Thoracic aorta (tissue), 2 donors: ENCODE measurements at regions not wholly inside any gene's neighbourhood (a gene's known extent, or its start where the extent isn't known, plus 50 kb on each side); places are given as distances from the start of the nearest gene placed in this dataset.

Source experiments
- ATAC-seq: fragments of 150-250 bp; one replicate; pipeline ENCODE4 v1.8.0; 2017; ENCODE audit warnings: low read depth; ENCODE audit not compliant: insufficient number of reproducible peaks, low FRiP score
- DNase-seq: peaks from one replicate; pipeline ENCODE4 v3.0.0-alpha.2; 2020; ENCODE audit warnings: low spot score
- H3K27ac ChIP-seq, 2 donors: fragments of 200-600 bp; sonication (generic); 1 replicate in 1 of 2; 2 replicates in 1 of 2; pipeline ENCODE4 v1.5.1; 2016; ENCODE audit warnings: mild to moderate bottlenecking in 2 of 2, moderate library complexity in 2 of 2
- H3K27me3 ChIP-seq: fragments of 200-600 bp; sonication (generic); replicated peaks from 2 replicates; pipeline ENCODE4 v1.6.0; 2016; ENCODE audit warnings: mild to moderate bottlenecking; ENCODE audit not compliant: insufficient read depth
- H3K36me3 ChIP-seq: fragments of 200-600 bp; sonication (generic); one replicate; pipeline ENCODE4 v1.5.1; 2016
- H3K4me1 ChIP-seq, 2 donors: fragments of 200-600 bp; sonication (generic); 1 replicate in 1 of 2; 2 replicates in 1 of 2; pipeline versions ENCODE4 v1.5.1 to v1.6.0; 2016; ENCODE audit warnings: low read depth in 2 of 2, mild to moderate bottlenecking in 1 of 2; ENCODE audit not compliant: control insufficient read depth in 1 of 2
- H3K4me3 ChIP-seq: fragments of 200-600 bp; sonication (generic); 2 replicates; pipeline ENCODE4 v1.5.1; 2016; ENCODE audit warnings: mild to moderate bottlenecking
- H3K9me3 ChIP-seq: fragments of 200-600 bp; sonication (generic); 2 replicates; pipeline ENCODE4 v1.5.1; 2016
- TF ChIP-seq, protein P1 (sequence below): fragments of 200-600 bp; sonication (generic); IDR thresholded peaks from one replicate; pipeline ENCODE4 v1.5.1; 2019; ENCODE audit warnings: antibody characterized with exemption

GRCh38 chr20:12316794-12317193, 399.1 kb downstream of the BTBD3 start:
- Histone ChIP-seq H3K4me1 (no peaks in the 10 kb centered on the region), H3K36me3 (no peaks in the 10 kb centered on the region), H3K27me3 (no peaks in the 10 kb centered on the region), H3K4me3 (no peak overlapping the region), H3K27ac (no peak overlapping the region), H3K9me3 (no peaks in the 10 kb centered on the region)
- ATAC-seq (no peak), DNase-seq (no peak)
- TF ChIP-seq, protein P1, sequence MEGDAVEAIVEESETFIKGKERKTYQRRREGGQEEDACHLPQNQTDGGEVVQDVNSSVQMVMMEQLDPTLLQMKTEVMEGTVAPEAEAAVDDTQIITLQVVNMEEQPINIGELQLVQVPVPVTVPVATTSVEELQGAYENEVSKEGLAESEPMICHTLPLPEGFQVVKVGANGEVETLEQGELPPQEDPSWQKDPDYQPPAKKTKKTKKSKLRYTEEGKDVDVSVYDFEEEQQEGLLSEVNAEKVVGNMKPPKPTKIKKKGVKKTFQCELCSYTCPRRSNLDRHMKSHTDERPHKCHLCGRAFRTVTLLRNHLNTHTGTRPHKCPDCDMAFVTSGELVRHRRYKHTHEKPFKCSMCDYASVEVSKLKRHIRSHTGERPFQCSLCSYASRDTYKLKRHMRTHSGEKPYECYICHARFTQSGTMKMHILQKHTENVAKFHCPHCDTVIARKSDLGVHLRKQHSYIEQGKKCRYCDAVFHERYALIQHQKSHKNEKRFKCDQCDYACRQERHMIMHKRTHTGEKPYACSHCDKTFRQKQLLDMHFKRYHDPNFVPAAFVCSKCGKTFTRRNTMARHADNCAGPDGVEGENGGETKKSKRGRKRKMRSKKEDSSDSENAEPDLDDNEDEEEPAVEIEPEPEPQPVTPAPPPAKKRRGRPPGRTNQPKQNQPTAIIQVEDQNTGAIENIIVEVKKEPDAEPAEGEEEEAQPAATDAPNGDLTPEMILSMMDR, result no peak

GRCh38 chr20:12317433-12317832, 399.7 kb downstream of the BTBD3 start:
- H3K9me3 ChIP-seq, result no peaks in the 10 kb centered on the region
- no peaks in the 10 kb centered on the region for H3K27me3 ChIP-seq
- DNase-seq (no peak), ATAC-seq (no peak)
- no peak overlapping the region for H3K27ac ChIP-seq
- no peaks in the 10 kb centered on the region for H3K36me3 ChIP-seq
- H3K4me1 ChIP-seq, result no peaks in the 10 kb centered on the region
- no peak overlapping the region for H3K4me3 ChIP-seq
- TF ChIP-seq, protein P1, result no peak

DNA sequence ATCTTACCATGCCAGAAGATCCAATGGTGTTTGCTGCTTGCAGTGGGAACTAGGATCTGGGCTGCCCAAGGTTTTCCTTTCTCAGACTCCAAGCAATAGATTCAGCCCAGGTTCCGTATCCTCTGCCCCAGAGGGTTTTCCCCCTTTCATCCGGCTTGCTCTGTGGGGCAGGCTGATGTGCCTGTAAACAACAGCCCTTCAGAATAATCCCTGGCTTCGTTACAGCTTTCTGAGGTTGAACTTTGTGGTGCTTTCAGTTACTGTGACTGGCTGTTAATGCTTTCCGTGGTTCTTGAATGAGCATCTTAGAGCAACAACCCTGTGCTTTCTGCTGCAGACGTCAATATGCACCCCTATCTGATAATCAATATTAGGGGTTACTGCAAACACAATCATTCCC, 400.4 kb downstream of the BTBD3 start:
- Histone ChIP-seq H3K4me3 (no peak overlapping the region), H3K27ac (no peak overlapping the region), H3K27me3 (no peaks in the 10 kb centered on the region), H3K4me1 (no peaks in the 10 kb centered on the region), H3K36me3 (no peaks in the 10 kb centered on the region), H3K9me3 (no peaks in the 10 kb centered on the region)
- no peak for ATAC-seq
- TF ChIP-seq, protein P1, result no peak
- DNase-seq, result no peak

DNA sequence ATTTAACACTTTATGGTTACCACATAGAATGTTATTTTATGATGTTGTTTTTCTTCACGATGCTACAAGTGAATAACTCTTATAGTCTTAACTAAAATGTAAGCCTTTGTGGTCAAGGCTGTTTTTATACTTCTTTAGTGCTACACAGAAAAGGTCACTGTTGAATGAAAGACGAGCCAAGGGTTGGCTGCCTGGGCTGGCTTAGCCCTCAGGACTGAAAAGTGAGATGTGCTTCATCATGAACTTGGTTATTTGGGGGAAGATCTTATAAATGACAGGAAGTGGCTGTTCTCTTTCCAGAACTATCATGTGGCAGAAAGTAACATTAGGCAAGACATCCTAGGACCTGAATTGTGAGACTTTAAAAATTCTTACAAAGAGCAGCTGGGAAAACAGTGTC, 404.0 kb downstream of the BTBD3 start:
- H3K4me3 ChIP-seq, result no peak overlapping the region
- H3K36me3 ChIP-seq, result no peaks in the 10 kb centered on the region
- H3K4me1 ChIP-seq, result no peaks in the 10 kb centered on the region
- DNase-seq, result no peak
- no peak overlapping the region for H3K27ac ChIP-seq
- no peaks in the 10 kb centered on the region for H3K9me3 ChIP-seq
- TF ChIP-seq, protein P1, result no peak
- ATAC-seq, result no peak
- H3K27me3 ChIP-seq, result no peaks in the 10 kb centered on the region

DNA sequence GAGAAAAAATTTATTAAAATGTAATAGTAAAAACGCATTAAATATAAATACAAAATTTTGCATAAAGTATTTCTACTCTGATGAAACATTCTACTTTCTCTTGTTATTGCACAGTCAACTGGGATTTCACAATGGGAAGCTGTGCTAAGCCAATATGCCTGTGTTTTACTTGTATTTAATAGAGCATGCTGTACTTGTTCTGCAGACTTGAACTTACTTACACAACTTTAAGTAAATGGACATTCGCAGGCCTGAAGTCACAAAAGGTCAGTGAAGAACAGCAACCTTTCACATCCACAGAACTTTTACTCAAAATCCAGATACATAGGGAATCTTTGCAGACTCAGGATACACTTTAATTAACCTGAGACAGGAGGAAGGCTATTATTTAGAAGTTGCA, 409.5 kb downstream of the BTBD3 start:
- Histone ChIP-seq H3K4me1 (no peaks in the 10 kb centered on the region), H3K27ac (no peak overlapping the region), H3K27me3 (no peaks in the 10 kb centered on the region), H3K9me3 (no peaks in the 10 kb centered on the region), H3K36me3 (no peaks in the 10 kb centered on the region), H3K4me3 (no peak overlapping the region)
- DNase-seq (no peak), ATAC-seq (no peak)
- TF ChIP-seq, protein P1, result no peak
